ENCODE measurements at regions not wholly inside any gene's neighbourhood (a gene's known extent, or its start where the extent isn't known, plus 50 kb on each side); places are given as distances from the start of the nearest gene placed in this dataset.

DNA sequence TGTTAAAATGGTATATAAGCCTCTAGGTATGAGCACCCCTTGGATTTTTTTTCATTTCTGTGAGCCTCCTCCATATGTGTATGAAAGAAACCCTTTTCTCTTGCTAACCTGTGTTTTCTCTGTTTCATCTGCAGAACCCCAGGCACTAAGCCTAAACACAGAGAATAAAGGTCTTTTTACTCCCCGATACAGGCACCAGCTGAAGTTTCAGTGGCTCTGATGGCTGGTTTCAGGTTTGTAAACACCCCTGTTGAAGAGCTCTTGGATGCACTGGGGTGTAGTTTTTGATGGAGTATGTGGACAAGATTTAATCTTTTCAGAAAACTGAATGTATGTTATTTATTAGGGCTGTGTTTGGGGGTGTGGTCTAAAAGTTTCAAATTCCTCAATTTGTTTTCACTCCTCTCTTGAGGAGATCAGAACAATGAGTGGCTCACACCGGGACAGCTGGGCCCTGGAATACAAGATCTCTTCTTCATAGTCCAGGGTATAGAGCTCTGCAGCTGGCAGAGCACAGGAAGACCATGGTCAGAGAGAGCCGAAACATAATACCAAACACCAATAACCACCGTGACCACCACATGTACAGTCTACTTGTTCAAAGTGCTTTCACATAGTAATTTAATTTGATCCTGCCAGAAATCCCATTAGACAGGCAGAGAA, 50.2 kb upstream of the VTCN1 start:
- no peak for DNase-seq (ENCODE audit: extremely low spot score, unreplicated experiment)
- H3K9me3 Mint-ChIP-seq, result peaks cover 11% of the 10 kb centered on the region
- no peak overlapping the region for H3K4me3 Mint-ChIP-seq
- TF ChIP-seq, protein P1, sequence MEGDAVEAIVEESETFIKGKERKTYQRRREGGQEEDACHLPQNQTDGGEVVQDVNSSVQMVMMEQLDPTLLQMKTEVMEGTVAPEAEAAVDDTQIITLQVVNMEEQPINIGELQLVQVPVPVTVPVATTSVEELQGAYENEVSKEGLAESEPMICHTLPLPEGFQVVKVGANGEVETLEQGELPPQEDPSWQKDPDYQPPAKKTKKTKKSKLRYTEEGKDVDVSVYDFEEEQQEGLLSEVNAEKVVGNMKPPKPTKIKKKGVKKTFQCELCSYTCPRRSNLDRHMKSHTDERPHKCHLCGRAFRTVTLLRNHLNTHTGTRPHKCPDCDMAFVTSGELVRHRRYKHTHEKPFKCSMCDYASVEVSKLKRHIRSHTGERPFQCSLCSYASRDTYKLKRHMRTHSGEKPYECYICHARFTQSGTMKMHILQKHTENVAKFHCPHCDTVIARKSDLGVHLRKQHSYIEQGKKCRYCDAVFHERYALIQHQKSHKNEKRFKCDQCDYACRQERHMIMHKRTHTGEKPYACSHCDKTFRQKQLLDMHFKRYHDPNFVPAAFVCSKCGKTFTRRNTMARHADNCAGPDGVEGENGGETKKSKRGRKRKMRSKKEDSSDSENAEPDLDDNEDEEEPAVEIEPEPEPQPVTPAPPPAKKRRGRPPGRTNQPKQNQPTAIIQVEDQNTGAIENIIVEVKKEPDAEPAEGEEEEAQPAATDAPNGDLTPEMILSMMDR (conservative IDR thresholded peaks at IDR 0.05), result no peak
- no peaks in the 10 kb centered on the region for H3K27me3 Mint-ChIP-seq
- H3K36me3 Mint-ChIP-seq, result no peaks in the 10 kb centered on the region
- H3K4me1 Mint-ChIP-seq (ENCODE audit: unreplicated experiment), result peaks cover 13% of the 10 kb centered on the region
- H3K27ac Mint-ChIP-seq, result peak overlapping the region; percentile 50

All from type B pancreatic cell (in vitro differentiated cells).